ENCODE measurements at regions not wholly inside any gene's neighbourhood (a gene's known extent, or its start where the extent isn't known, plus 50 kb on each side); places are given as distances from the start of the nearest gene placed in this dataset.
A peak's percentile ranks its signal among the peaks of the same experiment; 100 is the strongest.

DNA sequence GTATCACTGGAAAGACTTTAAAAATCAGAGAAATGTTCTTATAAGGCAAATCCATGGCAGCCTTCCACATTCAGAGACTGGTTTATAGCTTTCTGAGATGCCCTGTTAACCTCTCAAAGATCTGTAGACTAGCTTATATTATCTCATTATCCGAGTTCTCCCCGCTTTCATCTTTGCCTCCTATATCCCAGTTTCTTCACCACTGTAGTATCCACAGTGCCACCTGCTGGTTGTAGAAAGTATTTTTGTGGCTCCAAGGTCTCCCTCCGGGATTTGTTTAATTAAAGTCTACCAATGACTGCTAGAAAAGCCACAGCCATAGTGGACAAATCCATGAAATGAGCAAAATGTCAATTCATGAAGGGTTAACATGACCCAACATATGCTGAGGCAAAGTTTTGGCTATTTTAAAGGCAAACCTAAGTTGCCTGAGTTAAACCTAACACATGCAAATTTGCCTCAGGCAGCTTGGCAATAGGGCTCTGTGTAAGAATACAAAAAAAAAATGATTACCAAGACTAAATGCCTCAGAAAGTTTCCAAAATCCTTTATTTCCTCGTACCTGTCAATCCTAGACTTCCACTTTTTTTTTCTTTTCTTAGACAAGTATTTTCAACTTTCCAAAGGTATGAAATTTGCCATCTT, 218.8 kb upstream of the BMP4 start:
- peak; percentile 73 for DNase-seq

DNA sequence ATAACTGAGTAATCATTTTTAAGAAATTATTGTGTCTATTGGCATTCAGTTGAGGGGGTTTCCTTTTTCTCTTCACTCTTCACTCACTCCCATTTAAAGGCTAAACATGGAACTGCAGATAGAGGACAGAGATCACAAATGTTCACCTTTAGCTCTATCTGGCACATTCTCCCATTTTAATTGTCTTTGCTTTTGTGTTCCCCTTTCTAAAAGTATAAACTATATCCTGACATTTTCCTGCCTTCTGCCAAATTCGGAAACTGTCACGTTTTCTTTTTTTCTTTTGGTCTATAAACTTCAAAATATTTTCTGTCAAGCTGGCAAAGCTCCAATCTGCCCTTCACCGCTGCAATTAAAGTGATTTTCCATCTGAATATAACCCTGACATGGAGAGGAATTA, 219.8 kb upstream of the CDKN3 start:
- no peak for DNase-seq

- DNase-seq, result no peak
Observed at GRCh38 chr14:54177641-54178621, 218.9 kb upstream of the CDKN3 start.

- DNase-seq, result no peak
Observed at GRCh38 chr14:54182419-54183045, 214.3 kb upstream of the CDKN3 start.

- no peak for DNase-seq
Observed at GRCh38 chr14:54186821-54187763, 209.7 kb upstream of the CDKN3 start.

DNA sequence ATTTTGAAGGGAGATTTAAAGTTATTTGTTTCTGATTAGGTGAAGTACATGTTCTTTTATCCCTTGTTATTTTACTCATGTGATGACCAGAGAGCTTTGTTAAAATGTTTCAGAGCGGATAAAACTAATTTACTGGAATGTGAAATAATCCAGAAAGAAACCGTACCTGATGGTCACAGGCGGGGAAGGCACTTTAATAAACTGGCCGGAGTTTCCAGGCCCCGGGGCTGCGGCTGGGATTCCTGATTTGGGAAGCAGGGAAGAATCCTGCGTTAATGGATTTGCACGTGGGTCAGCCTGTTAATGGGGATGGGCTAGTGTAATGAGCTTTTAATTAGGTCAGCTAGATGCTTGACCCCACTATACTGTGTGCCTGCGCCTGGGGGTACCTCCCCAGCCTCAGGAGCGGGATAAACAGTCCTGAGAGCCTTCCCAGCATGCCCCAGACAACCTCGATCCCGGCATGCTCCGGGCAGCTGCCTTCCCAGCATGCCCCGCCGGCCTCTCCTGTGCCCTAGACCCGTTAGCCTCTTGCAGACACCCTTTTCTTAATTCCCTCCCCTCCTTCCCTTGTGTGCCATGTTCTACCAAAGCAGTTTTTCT, 208.6 kb upstream of the CDKN3 start:
- DNase-seq, result no peak

DNA sequence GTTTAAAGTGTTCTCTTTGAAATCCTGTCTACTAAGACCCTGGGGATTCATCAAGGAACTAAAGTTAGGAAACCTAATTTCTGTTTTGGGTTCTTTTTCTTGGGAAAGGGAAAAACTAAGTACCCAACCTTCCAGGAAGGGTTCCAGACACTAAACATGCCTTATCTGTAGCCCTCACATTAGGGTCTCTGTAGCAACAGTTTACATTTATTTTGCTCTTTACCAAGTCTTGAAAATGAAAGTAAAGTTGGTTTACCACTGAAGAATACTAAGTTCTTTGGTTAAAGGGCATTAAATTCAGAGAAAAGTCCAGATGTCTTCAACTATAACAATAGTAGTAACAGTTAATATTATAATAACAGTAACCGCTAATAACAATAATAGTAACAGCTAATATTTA, 207.5 kb upstream of the CDKN3 start:
- DNase-seq, result no peak

DNA sequence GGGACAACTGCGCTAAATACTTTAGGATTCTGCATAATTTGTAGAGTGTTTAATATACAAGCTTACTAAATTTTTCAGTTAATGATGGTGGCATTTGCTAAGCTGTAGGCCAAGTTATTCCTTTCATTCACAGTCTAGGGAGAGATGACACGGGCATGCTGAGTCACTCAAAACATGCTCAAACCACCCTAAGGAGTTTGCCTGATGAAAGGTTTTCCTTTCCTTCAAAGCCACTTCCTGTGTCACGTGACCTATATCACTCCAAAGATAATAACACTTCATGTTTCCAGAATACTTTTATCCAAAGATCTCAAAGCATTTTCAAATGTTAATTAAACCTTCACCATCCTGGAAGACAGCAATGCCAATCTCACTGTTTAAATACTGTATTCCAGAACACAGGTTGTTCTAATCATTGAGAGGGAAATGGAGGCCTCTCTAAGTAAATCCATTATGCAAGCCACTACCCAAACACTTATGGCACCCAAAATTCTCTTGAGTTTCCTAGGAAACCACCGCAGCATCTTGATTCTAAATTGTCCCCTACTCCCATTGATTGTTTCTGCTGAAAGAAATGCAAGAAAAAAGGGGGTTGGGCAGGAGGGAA, 207.0 kb upstream of the CDKN3 start:
- DNase-seq, result no peak

GRCh38 chr14:54191846-54192245, 205.0 kb upstream of the CDKN3 start:
- DNase-seq, result no peak

- DNase-seq, result no peak
Observed at GRCh38 chr14:54192610-54193009, 204.2 kb upstream of the CDKN3 start.

GRCh38 chr14:54193871-54194270, 202.9 kb upstream of the CDKN3 start:
- no peak for DNase-seq

DNA sequence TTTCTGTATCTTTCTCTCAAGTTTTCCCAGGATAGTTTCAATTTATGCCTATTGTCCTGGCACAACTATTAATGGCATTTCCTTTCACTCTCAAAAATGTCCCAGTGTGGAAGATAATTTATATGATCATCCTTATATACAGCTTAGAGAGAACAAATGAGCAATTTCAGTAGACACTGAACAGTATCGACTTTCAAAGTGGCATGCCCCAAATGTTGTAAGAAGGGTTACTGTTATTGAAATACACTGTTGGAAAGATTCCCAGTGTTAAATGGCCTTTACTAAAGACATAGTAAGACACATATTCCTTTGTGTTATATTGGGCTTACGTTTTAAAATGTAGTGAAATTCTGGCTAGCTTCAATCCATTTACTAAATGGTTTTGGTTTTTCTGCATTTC, 202.3 kb upstream of the CDKN3 start:
- DNase-seq, result no peak

GRCh38 chr14:54197369-54197768, 199.4 kb upstream of the CDKN3 start:
- DNase-seq, result no peak

- DNase-seq, result no peak
Observed at GRCh38 chr14:54200726-54201125, 196.1 kb upstream of the CDKN3 start.

DNA sequence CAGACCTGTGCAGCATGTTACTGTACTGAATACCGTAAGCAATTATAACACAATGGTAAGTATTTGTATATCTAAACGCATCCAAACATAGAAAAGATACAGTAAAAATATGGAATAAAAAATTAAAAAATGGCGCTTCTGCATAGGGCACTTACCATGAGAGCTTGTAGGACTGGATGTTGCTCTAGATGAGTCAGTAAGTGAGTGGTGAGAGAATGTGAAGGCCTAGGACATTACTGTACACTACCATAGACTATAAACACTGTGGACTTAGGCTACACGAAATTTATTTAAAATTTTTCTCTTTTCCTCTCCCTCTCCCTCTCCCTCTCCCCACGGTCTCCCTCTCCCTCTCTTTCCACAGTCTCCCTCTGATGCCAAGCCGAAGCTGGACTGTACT, 194.5 kb upstream of the CDKN3 start:
- DNase-seq, result no peak

DNA sequence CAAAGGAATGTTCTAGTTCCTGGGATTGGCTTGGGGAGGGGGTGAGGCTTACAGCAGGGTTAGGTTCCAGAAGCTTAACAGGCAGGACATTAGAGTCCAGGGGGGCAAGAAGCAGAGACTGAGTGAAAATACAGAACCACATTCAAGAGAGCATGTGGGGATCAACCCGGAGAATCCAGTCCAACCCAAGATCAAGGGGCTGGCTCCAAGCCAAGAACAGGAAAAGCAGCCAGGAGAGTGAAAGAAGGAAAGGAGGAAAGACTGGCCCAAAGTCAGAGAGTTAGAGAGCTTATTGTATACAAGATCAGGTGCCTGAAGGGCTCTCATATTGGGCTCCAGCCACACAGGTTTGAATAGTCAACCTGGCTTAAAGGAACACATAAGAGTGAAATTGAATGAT, 190.3 kb upstream of the CDKN3 start:
- DNase-seq, result no peak

- DNase-seq, result no peak
Observed at GRCh38 chr14:54207075-54207474, 189.7 kb upstream of the CDKN3 start.

DNA sequence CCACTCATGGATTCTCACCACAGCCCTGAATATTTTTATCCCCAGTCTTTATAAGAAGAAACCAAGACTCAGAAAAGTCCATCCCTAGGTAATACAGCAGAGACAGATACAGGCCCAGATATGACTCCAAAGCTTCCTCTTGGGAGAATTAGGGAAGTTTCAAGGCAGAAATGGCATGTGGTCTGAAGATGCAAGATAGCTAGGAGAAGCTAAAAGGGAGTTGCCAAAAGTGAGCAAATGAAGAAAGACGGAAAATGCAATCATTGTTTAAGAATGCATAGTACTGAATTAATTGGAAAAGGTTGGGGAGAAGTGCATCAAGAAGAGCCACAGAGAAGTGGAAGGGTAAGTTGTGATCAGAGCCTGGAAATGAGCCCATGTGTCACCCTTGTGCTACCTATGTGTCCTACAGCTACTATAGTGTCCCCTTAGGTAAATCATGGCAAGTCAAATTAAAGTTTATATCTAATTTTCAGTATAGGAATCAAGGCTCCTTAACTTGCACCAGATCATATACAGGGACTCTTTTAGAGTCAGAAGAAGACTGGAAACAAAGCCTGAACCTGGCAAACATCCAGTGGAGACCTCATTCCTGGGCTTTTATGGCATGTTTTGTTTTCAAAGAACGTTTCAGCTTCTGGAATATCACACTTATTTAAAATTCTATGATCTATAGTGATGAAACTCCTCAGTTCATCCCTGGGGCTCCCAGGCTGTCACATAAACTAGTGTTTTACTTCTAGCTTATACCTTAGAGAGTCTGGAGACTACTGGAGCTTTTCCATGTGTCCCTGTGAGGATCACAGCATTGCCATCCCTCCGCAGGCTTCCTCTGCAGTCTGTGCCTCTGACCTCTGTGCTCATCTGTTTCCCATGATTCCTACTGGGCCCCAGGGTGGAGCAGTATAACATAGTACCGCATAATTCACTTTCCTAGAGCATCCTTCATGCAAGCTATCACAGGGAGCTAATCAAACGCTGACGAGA, 189.0 kb upstream of the CDKN3 start:
- no peak for DNase-seq

GRCh38 chr14:54208751-54209150, 188.1 kb upstream of the CDKN3 start:
- no peak for DNase-seq

All from hindlimb muscle (tissue), 1 donor.